ENCODE measurements at regions not wholly inside any gene's neighbourhood (a gene's known extent, or its start where the extent isn't known, plus 50 kb on each side); places are given as distances from the start of the nearest gene placed in this dataset.

DNA sequence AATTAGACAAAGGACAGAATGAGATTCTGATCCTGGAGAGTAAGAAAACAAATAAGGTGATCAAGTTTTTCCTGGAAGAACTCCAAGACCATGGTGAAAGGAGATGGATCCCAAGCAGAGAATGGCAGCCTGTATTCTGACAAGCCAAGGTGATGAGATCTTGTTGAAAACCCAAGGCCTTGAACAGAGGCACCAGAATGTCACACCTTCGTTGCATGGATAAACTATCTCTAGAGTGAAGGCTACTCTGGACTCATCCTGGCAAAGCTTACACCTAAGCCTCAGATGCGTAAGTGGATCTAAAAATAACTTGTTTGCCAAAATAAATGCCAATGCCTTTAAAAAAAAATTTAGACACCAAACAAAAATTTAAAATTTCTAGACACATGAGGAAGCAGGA lies 605.9 kb downstream of the ETNK1 start:
- TF ChIP-seq, protein P1, sequence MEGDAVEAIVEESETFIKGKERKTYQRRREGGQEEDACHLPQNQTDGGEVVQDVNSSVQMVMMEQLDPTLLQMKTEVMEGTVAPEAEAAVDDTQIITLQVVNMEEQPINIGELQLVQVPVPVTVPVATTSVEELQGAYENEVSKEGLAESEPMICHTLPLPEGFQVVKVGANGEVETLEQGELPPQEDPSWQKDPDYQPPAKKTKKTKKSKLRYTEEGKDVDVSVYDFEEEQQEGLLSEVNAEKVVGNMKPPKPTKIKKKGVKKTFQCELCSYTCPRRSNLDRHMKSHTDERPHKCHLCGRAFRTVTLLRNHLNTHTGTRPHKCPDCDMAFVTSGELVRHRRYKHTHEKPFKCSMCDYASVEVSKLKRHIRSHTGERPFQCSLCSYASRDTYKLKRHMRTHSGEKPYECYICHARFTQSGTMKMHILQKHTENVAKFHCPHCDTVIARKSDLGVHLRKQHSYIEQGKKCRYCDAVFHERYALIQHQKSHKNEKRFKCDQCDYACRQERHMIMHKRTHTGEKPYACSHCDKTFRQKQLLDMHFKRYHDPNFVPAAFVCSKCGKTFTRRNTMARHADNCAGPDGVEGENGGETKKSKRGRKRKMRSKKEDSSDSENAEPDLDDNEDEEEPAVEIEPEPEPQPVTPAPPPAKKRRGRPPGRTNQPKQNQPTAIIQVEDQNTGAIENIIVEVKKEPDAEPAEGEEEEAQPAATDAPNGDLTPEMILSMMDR (IDR thresholded peaks at IDR 0.05 in 4 of 5, conservative IDR thresholded peaks at IDR 0.05 in 1 of 5) = no peak
- TF ChIP-seq POLR2A (IDR thresholded peaks at IDR 0.05) = no peak

Measured in gastrocnemius medialis (tissue), 4 donors.